GM21717 (cell line): ENCODE measurements at regions not wholly inside any gene's neighbourhood (a gene's known extent, or its start where the extent isn't known, plus 50 kb on each side); places are given as distances from the start of the nearest gene placed in this dataset.
"Not testable (repeated sequence)": the region's sequence is repeated elsewhere in the genome, so short reads cannot be mapped to it uniquely, and the experiment has no call there.

Source experiments
- ATAC-seq: cut with Tn5 transposase; IDR thresholded peaks from one replicate; pipeline ENCODE4 v1.9.1; 2021; ENCODE audit warnings: mild to moderate bottlenecking, moderate library complexity; ENCODE audit not compliant: unreplicated experiment

DNA sequence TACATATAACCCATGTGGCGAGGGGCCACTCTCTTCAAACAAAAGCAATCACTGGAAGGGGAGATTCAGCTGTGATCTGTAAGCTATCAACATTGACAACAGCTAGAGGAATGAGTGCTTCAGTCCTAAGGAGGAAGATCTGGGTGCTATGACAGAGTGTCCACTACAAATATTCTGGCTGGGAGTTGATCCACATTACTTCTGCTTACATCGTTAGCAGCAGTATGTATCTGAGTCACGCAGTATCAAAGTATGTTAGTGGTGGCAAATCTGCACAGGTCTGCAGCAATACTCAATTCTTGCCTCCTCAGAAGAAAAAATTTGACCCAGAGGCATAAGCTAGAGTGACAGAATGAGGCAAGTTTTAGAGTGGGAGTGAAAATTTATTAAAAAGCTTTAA is 267.0 kb downstream of the PTH2R start:
- no peak for ATAC-seq

DNA sequence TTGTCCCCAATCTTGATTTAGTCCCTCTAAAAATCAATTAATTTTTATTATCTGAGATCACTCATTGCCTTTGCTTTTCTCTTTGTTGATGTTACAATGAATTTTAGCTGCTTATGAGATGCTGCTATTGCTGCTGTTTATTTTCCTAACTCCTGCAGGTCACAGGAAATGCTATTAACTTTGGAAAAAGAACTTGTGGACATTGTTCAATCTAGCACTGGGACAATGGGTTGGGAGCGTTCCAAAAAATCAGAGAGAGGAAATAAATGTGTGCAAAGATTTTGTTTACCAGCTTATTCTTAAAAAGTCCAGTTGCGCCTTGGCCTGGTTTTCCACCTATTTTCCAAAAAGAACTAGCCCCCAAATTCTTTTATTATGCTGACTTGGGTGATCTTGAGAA is 268.3 kb downstream of the PTH2R start:
- ATAC-seq = no peak

DNA sequence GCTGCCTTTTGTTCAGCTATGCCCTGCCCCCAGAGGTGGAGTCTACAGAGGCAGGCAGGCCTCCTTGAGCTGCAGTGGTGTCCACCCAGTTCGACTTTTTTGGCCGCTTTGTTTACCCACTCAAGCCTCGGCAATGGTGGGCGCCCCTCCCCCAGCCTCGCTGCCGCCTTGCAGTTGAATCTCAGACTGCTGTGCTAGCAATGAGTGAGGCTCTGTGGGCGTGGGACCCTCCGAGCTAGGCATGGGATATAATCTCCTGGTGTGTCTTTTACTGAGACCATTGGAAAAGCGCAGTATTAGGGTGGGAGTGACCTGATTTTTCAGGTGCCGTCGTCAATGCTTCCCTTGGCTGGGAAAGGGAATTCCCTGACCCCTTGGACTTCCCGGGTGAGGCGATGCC is 279.3 kb downstream of the PTH2R start:
- ATAC-seq = not testable (repeated sequence)

DNA sequence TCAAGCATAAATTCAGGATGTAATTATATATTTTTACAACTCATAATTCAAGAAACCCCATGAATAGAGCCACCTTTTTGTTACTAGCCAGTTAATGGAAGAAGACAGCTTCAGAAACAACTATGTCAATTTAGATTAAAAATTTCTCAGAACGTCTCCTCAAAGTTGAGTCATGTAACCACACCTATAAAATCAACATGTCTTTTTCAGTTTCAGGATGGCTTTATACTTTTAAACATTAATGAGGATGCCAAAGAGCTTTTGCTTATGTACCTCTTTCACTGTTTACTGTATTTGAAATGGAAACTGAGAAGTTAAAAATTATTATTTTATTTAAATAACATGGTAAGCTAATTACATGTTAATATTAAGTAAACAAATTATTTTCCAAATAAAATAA is 280.1 kb downstream of the PTH2R start:
- no peak for ATAC-seq

DNA sequence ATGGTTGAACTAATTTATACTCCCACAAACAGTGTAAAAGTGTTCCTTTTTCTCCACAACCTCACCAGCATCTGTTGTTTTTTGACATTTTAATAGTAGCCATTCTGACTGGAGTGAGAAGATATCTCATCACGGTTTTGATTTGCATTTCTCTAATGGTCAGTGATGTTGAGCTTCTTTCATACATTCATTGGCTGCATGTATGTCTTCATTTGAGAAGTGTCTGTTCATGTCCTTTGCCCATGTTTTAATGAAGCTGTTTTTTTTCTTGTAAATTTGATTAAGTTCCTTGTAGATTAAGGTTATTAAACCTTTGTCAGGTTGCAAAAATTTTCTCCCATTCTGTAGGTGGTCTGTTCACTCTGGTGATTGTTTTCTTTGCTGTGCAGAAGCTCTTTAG is 281.1 kb downstream of the PTH2R start:
- ATAC-seq = not testable (repeated sequence)

DNA sequence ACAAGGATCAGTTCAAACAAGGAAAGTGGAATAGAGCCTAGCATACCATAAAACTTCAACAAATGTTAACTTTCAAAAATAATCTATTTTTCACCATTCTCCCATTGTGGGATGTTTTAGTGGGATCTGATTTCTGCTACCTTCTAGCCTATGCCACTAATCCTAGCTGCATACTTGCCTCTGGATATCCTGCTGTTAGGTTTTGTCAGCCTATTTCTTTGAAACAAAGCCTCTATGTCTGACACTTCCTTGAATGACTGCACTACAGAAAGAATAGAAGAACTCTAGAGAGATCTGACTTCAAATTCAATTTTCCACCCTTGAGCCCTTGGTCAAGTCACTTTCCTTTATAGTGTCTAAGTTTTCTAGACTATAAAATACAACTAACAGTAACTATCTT is 291.5 kb downstream of the PTH2R start:
- no peak for ATAC-seq

DNA sequence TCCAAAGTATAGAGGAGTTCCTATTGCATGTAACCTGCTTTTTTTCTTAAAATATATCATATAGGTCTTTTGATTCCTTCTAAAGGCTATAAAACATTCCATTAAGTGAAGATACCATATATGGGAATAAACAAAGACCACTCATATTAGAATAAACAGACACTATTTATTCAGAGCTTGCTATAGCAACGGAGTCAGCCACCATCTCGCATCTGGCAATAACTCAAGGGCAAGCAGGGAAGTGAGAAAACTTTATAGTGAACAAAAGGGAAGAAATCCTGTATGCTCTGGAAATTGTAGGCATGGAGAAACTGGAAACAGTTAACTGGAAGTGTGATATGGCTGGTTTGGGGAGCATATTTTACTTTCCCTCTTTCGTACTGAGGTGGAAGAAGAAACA is 301.9 kb downstream of the PTH2R start:
- ATAC-seq = no peak

DNA sequence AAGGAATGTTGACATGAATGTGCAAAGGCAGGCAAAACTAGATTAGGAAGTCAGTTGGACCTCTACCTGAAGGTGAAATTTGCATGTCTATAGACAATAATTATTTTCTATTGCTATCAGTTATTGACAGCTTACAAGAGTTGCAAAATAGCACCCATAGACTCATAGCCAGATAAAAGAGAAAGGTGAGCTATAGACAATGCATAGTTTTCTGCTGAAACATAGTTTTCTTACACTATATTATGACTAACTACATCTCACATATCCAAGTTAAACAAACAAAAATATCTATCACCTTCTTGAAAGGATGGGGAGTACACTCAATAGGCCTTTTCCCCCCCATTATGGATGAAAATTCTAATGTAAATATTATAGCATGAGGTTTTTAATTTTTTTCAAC is 305.0 kb downstream of the PTH2R start:
- no peak for ATAC-seq

DNA sequence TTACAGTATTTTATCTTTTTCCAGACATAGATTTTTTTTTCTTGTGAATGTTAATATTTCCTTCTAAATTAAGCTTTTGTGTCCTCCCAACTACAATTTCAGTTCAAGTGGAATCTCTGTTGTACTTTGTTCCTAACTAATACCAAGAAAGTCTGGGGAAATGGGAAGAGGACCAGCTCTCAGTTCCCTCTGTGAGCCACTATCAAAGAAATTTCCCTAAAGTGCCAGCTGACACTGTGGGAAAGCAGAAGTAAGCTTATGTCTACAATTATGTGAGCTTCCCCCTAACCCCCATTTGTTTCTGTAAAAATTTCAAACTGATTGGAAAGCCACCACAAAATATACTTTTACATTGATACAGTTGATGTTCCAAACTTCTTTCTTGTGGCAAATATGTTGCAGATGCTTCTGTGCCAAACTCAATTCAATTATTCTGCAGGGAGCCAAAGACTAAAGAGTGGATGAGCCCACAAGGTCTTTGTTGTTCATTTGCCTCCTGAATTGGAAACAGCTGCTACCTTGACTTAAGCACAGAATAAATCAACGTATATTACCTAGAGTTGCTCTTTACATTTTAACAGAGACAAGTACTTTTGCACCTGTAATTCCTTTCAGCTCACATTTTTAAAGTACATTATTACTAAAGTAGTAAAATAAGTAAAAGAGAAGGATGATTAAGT is 306.6 kb downstream of the PTH2R start:
- ATAC-seq = no peak

DNA sequence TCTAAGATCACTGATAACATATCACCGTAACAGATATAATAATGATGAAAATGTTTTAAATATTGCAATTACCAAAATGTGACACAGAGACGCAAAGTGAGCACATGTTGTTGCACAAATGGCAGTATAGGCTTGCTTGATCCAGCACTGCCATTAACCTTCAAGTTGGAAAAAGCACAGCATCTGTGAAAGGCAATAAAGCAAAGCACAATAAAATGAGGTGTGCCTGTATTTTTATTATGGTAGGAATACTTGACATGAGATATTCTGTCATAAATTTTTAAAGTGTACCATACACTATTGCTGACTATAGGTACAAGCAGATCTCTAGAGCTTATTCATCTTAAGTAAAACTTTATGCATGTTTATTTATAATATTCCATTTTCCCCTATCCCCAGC is 312.2 kb downstream of the PTH2R start:
- no peak for ATAC-seq

DNA sequence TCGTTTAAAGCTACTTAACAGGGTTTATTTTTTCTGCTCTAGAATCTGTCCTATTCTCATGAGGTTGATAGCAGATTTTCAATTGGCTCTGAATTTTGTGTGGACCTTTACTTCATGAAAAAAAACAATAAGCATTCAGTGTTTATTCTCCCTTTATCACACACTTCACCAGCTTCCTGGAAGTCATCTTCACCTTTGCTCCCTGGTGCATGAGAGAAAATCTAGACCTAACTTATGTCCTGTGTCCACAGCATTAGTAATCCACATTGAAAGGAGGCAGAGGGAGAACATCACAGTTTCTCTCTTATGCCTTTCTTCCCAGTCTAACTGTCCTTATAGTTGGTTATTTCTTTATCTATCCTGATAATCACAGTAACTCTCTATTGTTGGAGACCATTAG is 316.1 kb downstream of the PTH2R start:
- ATAC-seq = no peak

DNA sequence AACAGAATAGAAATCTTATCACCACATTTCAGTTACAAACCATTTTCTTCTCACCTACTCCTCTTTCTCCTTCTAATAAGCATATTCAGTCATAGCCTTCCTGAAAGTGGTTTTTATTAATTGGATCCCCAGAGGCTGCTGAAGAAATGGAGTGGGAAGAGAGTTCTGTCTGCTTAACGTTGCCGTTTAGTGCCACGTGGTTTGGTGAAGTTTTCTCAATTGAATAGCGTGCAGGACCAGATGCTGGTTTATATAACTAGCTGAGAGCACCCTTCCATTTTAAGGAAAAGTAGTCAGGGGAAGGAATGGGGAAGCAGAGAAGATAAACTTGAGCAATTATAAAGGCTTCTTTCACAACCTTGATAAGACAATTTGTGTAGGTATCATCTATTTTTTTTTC is 318.7 kb downstream of the PTH2R start:
- ATAC-seq = no peak

DNA sequence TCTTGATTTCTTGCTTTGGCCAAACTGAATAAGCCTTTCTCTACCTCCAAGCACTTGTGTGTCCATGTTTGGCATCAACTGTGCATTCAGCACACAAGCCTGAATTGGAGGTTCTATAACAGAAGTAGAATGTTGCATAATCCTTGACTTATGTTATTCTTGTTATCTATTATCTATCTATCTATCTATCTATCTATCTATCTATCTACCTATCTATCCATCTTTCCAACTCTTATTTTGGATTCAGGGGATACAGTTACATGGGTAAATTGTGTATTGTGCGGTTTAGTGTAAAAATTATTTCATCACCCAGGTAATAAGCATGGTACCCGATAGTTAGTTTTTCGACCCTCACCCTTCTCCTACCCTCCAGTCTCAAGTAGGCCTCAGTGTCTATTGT is 319.6 kb downstream of the PTH2R start:
- ATAC-seq = no peak

DNA sequence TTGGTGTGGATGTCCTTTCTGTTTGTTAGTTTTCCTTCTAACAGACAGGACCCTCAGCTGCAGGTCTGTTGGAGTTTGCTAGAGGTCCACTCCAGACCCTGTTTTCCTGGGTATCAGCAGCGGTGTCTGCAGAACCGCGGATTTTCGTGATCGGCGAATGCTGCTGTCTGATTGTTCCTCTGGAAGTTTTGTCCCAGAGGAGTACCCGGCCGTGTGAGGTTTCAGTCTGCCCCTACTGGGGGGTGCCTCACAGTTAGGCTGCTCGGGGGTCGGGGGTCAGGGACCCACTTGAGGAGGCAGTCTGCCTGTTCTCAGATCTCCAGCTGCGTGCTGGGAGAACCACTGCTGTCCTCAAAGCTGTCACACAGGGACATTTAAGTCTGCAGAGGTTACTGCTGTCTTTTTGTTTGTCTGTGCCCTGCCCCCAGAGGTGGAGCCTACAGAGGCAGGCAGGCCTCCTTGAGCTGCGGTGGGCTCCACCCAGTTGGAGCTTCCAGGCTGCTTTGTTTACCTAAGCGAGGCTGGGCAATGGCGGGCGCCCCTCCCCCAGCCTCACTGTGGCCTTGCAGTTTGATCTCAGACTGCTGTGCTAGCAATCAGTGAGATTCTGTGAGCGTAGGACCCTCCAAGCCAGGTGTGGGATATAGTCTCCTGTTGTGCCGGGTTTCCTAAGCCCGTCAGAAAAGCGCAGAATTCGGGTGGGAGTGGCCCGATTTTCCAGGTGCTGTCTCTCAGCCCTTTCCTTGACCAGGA is 345.2 kb downstream of the PTH2R start:
- ATAC-seq = not testable (repeated sequence)

DNA sequence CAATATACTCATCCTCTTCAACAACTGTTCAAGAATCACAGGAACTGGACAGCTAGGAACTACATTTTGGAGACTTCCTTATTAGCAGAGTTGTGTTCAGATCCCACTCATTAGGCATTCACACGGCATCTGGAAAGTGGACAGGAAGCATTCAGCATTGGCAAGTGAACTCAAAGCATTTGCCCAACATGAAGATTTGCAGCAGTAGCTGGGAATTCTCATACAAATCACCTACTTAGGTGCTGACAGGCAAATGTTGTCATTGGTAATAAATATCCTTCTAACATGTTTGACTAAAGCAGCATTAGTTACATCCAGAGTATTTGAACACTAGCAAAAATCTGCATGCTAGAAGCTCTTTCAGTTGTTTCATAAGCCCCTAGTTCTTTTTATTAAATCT is 350.8 kb downstream of the PTH2R start:
- no peak for ATAC-seq

DNA sequence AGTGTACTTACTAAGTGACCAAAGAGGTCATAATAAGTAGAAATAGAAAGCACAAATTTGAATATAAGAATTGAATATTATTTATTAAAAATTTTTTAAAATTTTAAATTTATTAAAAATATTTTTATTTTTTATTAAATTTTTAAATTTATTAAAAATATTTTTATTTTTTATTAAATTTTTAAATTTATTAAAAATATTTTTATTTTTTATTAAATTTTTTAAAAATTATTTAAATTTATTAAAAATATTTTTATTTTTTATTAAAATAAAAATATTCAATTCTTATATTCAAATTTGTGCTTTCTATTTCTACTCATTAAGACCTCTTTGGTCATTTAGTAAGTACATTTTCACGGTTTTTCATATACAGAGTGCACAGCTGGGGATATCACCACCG is 366.5 kb downstream of the PTH2R start:
- not testable (repeated sequence) for ATAC-seq

DNA sequence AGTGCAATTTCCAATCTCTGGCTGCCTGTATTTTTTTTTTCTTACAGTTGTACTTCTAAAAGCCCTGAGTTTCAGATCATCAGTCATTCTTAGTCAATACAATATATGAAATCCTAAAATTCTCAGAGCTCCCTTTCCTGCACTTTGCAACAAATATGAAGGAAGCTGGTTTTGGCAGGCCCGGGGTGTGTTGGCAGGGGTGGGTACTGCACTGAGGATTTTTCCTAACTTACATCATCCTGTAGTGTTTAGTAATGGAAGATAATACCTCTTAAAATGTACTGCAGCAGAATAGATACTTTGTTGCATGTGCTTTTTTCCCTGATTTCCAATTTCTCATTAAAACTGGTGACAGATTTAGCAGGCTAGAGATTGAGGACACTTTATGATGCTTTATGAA is 374.6 kb downstream of the PTH2R start:
- ATAC-seq = no peak

DNA sequence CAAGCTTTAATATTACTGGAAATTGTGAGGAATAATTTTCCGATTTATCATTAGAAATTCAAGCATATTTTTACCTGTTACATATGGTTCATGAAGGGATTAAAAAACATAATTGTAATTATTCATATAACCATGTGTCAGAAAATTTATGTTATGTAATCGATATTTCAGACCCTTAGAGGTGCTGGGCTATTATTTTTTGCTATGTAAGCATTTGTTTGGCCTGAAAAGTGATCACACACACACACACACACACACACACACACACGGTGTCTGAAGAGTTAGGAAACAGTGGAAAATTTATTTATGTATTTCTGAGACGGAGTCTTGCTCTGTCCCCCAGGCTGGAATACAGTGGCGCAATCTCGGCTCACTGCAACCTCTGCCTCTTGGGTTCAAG is 375.5 kb downstream of the PTH2R start:
- no peak for ATAC-seq

DNA sequence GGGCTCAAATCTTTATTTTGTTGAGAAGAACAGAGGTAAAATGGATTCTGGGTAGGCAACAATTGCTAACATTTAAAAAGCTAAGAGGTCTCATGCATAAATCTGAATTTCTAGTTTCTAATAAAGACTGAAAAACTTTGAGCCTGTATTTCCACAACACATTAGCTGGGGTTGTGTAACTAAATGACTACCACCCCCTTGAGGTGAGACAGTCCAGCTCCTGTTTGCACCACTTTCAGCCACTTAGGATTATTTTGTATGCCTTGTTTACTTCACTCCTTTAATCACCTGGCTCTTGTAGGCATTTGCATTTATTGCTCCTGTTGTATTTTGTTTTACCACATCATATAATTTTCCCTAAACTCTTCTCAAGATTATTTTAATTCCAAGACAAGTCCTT is 376.6 kb downstream of the PTH2R start:
- ATAC-seq = no peak

DNA sequence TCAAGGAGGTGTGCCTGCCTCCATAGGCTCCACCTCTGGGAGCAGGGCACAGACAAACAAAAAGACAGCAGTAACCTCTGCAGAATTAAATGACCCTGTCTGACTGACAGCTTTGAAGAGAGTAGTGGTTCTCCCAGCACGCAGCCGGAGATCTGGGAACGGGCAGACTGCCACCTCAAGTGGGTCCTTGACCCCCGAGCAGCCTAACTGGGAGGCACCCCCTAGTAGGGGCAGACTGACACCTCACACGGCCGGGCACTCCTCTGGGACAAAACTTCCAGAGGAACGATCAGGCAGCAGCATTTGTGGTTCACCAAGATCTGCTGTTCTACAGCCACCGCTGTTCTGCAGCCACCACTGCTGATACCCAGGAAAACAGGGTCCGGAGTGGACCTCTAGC is 378.2 kb downstream of the PTH2R start:
- ATAC-seq = not testable (repeated sequence)

DNA sequence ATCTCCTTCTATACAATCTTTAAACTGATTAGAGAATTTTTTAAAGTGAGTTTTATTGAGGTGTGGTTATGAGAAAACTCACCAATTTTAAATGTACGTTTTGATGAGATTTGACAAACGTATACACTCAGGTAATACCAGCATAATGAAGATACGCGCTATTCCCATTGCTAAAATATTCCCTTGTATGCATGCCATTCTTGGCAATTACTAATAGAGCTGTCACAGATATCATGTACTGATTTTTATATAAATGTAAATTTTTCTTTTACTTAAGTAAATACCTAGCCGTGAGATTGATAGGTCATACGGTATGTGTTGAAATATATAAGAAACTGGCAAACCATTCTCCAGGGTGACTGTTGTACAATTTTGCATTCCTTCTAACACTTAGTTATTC is 384.7 kb downstream of the PTH2R start:
- no peak for ATAC-seq

DNA sequence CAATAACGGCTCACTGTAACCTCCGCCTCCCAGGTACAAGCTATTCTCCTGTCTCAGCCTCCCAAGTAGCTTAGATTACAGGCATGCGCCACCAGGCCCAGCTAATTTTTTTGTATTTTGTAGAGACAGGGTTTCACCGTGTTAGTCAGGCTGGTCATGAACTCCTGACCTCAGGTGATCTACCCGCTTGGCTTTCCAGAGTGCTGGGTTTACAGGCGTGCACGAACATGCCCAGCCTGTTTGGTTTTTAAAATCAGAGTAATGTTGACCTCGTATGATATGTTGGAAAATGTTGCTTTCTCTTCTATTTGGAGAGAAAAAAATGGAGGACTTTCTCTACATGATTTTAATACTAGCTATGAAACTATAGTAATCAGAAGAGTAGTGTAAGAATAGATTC is 386.2 kb downstream of the PTH2R start:
- ATAC-seq = no peak

DNA sequence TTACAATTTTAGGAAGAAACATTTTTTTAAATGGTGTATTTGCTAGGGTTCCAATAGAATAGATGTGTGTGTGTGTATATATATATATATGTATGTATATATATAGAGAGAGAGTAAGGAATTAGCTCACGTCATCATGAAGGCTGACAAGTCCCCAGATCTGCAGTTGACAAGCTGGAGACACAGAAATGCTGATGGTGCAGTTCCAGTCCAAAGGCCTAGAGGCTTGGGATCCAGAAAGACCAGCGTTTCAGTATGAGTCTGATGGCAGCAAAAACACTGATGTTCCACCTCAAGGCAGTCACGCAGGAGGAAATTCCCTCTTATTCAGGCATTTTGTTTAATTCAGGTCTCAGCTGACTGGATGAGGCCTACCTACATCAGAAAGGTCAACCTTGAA is 386.8 kb downstream of the PTH2R start:
- ATAC-seq = no peak
